Stimulated activated naive CD8-positive, alpha-beta T cell treated with anti-CD3 and anti-CD28 coated beads, Interleukin-15, Interleukin-2, amounts not matched to agents 100 U/mL and 50 U/mL, for 24 hours (primary cell): ENCODE measurements at regions not wholly inside any gene's neighbourhood (a gene's known extent, or its start where the extent isn't known, plus 50 kb on each side); places are given as distances from the start of the nearest gene placed in this dataset.
A peak's percentile ranks its signal among the peaks of the same experiment; 100 is the strongest.

ENCODE experiments used
- ATAC-seq: fragments of 150-1000 bp; cut with Tn5 transposase; one replicate; pipeline ENCODE4 v1.10.0; 2021
- DNase-seq: peaks from one replicate; pipeline ENCODE4 v3.0.0; 2021

GRCh38 chr1:60350531-60350930 lies 277.0 kb upstream of the C1orf87 start:
- DNase-seq (no peak), ATAC-seq (no peak)

DNA sequence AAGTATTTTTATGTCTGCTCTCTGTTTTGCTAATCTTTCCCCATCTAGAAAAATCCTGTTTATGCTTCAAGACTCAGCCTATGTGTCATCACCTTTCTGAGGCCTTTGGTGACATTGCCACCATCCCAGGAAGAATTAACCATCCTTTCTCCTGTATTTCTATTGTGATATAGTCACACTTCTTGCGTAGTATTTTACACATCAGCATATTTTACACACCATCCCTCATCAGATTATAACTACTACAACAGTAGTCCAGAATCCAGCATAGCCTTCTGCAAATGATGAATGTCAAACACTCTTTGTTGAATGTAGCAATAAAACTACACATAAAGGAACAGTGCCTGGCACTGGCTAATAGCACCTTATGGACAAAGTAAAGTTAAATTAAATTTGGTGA lies 275.3 kb upstream of the C1orf87 start:
- DNase-seq (no peak), ATAC-seq (no peak)

DNA sequence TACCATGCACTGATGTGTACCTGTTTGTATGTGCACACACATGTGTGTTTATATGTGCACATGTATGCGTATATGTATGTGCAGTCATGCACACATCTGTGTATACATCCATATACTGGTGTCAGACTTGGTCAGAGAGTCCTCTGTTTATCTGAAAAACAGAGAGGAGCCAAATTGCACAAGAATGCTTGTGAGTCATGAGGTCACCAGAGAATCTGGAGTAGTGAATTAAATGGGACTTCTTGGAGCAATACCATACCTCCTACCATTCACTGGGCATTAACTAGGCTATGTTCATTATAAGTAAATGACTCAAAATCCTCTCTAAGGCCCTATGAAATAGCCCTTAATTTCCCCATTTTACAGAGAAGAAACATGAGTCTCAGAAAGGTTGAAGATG lies 272.1 kb upstream of the C1orf87 start:
- ATAC-seq, result no peak
- DNase-seq, result no peak

DNA sequence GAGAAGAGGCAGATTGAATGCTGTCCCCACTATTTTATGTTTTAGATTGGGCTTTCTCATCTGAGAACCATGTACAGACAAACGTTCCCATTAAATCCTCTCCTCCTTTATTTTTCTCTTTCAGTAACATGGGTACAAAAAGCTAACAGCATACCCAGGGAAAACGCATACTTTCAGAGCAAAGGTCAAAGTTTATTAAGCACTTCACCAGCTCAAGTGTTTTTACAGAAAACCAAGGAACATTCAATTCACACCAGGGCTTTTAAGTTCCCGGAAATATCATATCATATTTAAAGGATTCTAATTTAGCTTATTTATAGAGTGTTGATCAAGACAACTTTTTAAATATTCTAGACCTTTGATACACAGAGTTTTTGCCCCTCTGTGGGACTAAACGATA lies 271.5 kb upstream of the C1orf87 start:
- ATAC-seq, result no peak
- no peak for DNase-seq

- no peak for DNase-seq
- ATAC-seq, result no peak
Measured at GRCh38 chr1:60343736-60344135, 270.2 kb upstream of the C1orf87 start.

DNA sequence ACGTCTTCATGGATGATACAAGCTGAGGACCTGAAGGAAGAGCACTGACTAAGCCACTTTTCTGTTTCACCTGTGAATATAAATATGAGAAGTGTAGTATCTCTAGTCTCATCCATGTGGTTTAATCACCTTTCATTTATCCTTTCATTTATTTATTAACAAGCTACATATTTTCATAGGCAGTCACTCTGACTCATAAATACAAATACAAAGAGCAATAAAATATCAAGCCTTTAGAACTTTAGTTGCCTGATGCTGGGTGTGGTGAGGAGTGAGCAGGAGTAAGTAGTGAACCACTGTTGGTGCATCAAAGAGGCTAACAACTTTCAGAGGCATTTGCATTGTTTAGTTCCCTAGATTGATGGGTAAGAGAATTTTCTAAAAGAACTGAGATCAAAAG lies 269.0 kb upstream of the C1orf87 start:
- DNase-seq (no peak), ATAC-seq (no peak)

- ATAC-seq (no peak), DNase-seq (no peak)
Measured at GRCh38 chr1:60341274-60341673, 267.7 kb upstream of the C1orf87 start.

DNA sequence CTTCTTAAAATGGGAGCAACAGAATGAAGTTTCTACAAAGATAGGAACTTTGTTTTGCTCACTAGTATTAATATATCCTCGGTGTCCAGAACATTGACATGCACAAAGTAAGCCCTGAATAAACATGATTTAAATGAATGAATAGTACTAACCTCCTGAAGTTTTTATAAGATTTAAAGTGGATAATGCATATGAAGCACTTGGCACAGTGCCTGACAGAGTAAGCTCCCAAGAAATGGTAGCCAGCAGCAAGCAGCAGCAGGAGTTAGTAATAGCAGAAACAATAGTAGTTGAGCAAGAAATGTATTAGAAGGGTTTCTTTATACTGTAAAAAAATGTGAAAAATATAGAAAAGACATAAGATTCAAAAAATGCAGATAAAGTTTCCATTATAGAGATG lies 258.1 kb upstream of the C1orf87 start:
- no peak for ATAC-seq
- no peak for DNase-seq

GRCh38 chr1:60329651-60330050 lies 256.1 kb upstream of the C1orf87 start:
- ATAC-seq, result no peak
- no peak for DNase-seq

DNA sequence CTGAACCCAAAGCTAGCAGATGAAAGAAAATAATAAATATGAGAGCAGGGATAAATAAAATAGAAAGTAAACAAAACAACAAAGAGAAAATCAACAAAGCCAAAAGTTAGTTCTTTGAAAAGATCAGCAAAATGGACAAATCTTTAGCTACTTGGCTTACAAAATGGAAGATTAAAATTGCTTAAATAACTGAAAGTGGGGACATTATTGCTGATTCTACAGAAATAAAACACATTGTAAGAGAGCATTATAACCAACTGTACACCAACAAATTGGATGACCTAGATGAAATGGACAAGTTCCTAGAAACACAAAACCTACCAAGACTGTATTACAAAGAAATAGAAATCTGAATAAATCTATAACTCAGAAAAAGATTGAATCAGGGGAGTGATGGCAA lies 238.3 kb upstream of the C1orf87 start:
- ATAC-seq (no peak), DNase-seq (no peak)

- ATAC-seq, result no peak
- no peak for DNase-seq
Measured at GRCh38 chr1:60299581-60299980, 226.0 kb upstream of the C1orf87 start.

DNA sequence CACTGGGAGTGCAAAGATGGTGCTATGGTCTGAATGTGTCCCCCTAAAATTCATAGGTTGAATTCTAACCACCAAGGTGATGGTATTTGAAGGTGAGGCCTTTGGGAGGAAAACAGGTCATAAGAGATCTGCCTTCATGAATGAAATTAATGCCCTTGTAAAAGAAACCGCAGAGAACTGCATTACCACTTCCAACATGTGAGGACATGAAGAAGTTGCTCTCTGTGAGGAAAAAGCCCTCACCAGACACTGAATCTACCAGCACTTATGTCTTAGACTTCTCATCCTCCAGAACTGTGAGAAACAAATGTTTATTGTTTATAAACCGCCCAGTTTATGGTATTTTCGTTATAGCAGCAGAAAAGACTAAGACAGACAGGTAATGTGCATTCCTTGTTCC lies 224.7 kb upstream of the C1orf87 start:
- DNase-seq (no peak), ATAC-seq (no peak)

- DNase-seq (no peak), ATAC-seq (no peak)
Measured at GRCh38 chr1:60296794-60297193, 223.2 kb upstream of the C1orf87 start.

GRCh38 chr1:60292140-60292539 lies 218.6 kb upstream of the C1orf87 start:
- ATAC-seq, result no peak
- no peak for DNase-seq

DNA sequence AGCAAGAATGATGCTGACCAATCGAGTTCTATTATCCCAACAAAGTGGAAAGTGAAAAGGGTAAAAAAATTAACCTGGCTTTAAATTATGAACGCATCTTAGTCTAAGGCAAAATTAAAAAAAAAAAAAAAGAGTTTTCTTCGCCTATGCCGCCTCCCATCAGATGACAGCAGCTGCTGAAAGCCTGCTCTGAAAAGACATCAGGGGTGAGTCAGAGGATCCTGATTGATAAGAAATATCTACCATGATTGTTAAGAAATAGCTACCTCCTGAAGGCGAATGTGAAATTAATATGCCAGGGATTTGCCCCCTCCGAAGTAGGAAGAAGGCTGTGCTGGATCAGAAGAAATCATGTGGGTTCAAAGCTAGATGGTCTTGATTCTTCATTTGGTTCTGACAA lies 216.8 kb upstream of the C1orf87 start:
- ATAC-seq (no peak), DNase-seq (no peak)

DNA sequence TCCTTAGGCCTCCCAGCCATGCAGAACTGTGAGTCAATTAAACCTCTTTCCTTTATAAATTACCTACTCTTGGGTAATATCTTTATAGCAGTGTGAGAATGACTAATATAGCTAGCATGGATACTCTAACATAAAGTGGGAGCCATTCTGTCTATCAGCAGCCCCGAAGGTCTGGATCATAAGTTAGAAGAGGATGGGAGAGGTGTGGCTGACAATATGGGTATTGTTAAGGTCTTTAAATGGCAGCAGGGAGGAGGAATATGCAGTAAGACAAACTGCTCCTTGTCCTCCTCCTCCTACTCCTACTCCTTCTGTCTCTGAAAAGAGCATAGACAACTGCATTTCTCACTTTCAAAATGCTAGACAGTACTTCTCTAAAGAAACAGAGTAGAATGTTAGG lies 214.0 kb upstream of the C1orf87 start:
- no peak for ATAC-seq
- no peak for DNase-seq

DNA sequence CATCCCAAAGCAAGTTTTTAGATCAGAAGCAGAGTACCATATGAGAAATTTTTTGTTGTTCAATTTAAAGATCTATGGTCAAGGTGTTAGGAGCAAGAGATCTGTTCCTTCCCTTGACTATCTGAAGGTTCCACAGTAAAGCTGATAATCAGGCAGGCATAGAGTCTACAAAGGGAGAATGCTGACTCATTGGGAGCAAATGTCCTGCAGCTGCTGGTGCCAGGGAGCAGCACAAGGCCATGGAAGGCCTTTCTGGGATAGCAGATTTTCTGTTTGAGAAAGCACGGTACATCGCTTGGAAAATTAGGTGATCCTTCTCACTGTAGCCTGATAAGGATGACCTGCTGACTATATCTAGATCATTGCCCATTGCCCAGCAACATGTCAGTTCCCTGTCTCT lies 210.1 kb upstream of the C1orf87 start:
- DNase-seq, result no peak
- ATAC-seq, result no peak

GRCh38 chr1:60281360-60281932 lies 207.9 kb upstream of the C1orf87 start:
- ATAC-seq (peak; percentile 66), DNase-seq (peak; percentile 16)

DNA sequence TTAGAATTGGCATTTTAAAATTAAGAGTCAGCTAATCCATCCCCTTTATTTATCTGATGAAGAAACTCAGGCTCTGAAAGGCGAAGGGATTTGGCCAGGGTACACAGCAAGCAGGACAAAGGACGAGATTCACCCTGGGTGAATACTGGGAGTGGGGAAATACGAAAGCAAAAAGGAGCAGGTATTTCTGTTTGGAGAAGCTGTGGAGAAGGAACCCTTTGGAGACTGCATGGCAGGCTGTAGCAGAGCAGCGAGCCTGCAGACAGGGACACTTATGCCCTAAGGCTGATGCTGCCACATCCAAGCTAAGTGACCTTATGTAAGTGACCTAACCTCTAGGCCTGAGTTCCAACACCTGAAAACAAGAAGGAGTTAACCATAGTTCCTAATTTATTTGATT lies 207.2 kb upstream of the C1orf87 start:
- no peak for DNase-seq
- ATAC-seq, result no peak

GRCh38 chr1:60280256-60280655 lies 206.7 kb upstream of the C1orf87 start:
- no peak for ATAC-seq
- DNase-seq, result no peak

DNA sequence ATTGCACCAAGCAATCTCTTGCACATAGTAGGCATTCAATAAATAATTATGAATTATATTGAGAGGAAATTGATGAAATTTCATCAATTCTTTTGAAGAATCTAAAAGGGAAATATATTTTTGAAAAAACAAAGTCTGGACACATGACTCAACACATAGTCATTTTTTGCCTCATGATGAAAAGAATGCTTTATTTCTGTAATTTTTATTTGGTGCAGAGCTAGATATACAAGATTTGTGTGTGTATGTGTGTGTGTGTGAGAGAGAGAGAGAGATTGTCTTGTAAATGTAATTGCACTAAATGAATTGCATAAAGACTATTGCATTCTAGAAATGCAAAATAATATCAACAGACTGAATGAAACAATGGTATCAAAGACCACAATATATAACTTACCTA lies 206.2 kb upstream of the C1orf87 start:
- no peak for DNase-seq
- ATAC-seq, result no peak

DNA sequence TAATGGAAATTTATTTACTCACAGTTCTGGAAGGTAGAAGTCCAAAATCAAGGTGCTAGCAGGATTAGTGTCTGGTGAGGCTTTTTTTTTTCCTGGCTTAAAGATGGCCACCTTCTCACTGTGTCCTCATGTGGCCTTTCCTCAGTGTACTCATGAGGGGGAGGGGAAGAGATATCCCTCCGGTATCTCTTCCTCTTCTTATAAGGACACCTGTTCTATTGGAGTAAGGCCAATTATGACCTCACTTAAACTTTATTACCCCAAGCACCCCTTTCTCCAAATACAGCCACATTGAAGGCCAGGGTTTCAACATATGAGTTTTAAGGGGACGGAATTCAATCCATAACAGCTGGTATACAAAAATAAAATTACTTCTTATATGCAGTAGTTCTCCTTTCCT lies 203.7 kb upstream of the C1orf87 start:
- DNase-seq (no peak), ATAC-seq (no peak)

DNA sequence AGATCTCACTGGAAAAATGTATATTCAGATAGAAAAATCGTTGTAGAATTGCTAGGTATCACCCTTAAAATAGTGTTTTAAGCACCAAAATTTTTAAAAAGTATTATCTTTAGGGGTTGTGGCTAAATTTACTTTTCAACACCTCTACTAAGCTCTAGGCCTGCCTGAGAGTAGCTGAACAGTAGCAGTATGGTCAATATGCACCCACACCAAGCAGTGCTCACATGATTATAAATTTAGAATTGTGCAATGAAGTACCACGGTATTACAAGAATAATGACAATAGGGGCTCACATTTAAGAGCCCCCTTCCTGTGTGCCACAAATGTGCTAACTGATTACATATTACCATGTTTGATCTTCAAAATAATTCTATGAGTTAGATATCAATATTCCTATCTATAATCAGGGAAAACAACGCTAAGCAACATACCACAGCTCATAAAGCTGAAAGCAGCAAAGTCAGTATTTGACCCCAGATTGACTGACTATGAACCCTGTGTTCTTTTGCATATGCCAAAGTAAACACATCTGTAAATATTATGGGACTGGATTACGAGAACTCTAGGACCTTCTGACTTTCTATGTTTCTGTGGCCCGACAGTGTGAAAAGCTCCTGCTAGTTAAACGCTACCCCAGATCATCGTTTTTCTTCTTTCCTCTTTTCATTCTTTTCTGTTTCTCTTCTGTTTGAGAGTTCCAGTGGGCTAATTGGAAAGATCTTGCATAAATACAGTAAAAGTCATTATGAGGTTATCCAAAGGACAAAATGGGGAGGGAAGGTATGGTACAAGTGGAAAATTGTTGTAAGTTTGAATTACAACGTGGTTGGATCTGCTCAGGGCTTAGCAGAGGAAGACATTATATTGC lies 201.1 kb upstream of the C1orf87 start:
- no peak for DNase-seq
- no peak for ATAC-seq

GRCh38 chr1:60273185-60273584 lies 199.6 kb upstream of the C1orf87 start:
- no peak for DNase-seq
- no peak for ATAC-seq
